ENCODE measurements at regions not wholly inside any gene's neighbourhood (a gene's known extent, or its start where the extent isn't known, plus 50 kb on each side); places are given as distances from the start of the nearest gene placed in this dataset.

DNA sequence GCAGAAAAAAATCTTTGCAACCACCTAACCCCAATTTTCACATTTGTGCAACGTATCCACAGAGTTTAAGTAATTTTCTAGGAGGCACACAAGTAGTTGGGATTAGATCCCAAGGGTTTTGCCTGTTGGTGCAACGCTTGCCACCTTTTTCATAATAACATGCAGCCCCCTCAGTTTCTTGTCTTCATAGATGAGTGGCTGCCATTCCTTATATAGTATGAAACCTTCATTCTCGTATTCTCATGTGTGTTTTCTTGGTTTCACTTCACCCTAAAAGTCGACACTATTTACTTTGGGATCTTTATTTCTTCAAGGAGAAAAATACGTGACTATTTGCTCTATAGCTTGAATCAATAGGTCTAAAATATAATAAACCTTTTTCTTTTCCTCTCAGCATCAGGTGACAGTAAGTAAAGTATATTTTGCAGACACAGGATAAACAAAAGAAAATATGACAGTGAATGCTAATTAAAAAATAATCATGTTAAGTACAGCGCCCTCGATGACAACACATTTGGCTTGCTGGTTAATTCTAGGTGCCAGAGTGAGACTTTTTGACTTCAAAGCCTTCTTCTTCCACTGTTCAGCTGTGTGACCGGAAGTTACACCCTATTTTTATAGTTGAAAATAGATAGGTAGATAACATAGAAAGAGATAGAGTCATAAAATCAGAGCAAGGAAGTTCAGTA lies 342.8 kb upstream of the CCNG1 start:
- TF ChIP-seq, protein P1, sequence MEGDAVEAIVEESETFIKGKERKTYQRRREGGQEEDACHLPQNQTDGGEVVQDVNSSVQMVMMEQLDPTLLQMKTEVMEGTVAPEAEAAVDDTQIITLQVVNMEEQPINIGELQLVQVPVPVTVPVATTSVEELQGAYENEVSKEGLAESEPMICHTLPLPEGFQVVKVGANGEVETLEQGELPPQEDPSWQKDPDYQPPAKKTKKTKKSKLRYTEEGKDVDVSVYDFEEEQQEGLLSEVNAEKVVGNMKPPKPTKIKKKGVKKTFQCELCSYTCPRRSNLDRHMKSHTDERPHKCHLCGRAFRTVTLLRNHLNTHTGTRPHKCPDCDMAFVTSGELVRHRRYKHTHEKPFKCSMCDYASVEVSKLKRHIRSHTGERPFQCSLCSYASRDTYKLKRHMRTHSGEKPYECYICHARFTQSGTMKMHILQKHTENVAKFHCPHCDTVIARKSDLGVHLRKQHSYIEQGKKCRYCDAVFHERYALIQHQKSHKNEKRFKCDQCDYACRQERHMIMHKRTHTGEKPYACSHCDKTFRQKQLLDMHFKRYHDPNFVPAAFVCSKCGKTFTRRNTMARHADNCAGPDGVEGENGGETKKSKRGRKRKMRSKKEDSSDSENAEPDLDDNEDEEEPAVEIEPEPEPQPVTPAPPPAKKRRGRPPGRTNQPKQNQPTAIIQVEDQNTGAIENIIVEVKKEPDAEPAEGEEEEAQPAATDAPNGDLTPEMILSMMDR (conservative IDR thresholded peaks at IDR 0.05; ENCODE audit: low read depth in 2 of 2), result no peak
- no peak for TF ChIP-seq EZH2 (IDR thresholded peaks at IDR 0.05; ENCODE audit: low read depth, unreplicated experiment)
- TF ChIP-seq POLR2AphosphoS5 (IDR thresholded peaks at IDR 0.05; ENCODE audit: low read depth), result no peak
- TF ChIP-seq, protein P2, sequence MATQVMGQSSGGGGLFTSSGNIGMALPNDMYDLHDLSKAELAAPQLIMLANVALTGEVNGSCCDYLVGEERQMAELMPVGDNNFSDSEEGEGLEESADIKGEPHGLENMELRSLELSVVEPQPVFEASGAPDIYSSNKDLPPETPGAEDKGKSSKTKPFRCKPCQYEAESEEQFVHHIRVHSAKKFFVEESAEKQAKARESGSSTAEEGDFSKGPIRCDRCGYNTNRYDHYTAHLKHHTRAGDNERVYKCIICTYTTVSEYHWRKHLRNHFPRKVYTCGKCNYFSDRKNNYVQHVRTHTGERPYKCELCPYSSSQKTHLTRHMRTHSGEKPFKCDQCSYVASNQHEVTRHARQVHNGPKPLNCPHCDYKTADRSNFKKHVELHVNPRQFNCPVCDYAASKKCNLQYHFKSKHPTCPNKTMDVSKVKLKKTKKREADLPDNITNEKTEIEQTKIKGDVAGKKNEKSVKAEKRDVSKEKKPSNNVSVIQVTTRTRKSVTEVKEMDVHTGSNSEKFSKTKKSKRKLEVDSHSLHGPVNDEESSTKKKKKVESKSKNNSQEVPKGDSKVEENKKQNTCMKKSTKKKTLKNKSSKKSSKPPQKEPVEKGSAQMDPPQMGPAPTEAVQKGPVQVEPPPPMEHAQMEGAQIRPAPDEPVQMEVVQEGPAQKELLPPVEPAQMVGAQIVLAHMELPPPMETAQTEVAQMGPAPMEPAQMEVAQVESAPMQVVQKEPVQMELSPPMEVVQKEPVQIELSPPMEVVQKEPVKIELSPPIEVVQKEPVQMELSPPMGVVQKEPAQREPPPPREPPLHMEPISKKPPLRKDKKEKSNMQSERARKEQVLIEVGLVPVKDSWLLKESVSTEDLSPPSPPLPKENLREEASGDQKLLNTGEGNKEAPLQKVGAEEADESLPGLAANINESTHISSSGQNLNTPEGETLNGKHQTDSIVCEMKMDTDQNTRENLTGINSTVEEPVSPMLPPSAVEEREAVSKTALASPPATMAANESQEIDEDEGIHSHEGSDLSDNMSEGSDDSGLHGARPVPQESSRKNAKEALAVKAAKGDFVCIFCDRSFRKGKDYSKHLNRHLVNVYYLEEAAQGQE (IDR thresholded peaks at IDR 0.05; ENCODE audit: unreplicated experiment), result no peak
- TF ChIP-seq JUNB (IDR thresholded peaks at IDR 0.05; ENCODE audit: unreplicated experiment), result no peak
- TF ChIP-seq, protein P3, sequence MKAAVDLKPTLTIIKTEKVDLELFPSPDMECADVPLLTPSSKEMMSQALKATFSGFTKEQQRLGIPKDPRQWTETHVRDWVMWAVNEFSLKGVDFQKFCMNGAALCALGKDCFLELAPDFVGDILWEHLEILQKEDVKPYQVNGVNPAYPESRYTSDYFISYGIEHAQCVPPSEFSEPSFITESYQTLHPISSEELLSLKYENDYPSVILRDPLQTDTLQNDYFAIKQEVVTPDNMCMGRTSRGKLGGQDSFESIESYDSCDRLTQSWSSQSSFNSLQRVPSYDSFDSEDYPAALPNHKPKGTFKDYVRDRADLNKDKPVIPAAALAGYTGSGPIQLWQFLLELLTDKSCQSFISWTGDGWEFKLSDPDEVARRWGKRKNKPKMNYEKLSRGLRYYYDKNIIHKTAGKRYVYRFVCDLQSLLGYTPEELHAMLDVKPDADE (IDR thresholded peaks at IDR 0.05), result no peak
- TF ChIP-seq EZH2phosphoT487 (IDR thresholded peaks at IDR 0.05; ENCODE audit: unreplicated experiment), result no peak

Data from GM23338 (cell line).